Thyroid gland (tissue), 4 donors: ENCODE measurements at regions not wholly inside any gene's neighbourhood (a gene's known extent, or its start where the extent isn't known, plus 50 kb on each side); places are given as distances from the start of the nearest gene placed in this dataset.

Experiments used
- DNase-seq, 2 donors: peaks; one replicate each; pipeline ENCODE4 v3.0.0-alpha.2; 2019
- H3K27ac ChIP-seq, 3 donors: fragments of 200-600 bp; sonication (generic); 1 replicate in 2 of 3; 2 replicates in 1 of 3; pipeline ENCODE4 v1.5.1; 2016 to 2019; ENCODE audit warnings: mild to moderate bottlenecking in 1 of 3, moderate library complexity in 1 of 3
- H3K27me3 ChIP-seq: fragments of 200-600 bp; sonication (generic); one replicate; pipeline ENCODE4 v1.5.1; 2019
- H3K36me3 ChIP-seq, 2 donors: fragments of 200-600 bp; sonication (generic); one replicate each; pipeline ENCODE4 v1.5.1; 2016 to 2019
- H3K4me1 ChIP-seq, 2 donors: fragments of 200-600 bp; sonication (generic); one replicate each; pipeline ENCODE4 v1.5.1; 2017 to 2019
- H3K4me3 ChIP-seq, 3 donors: fragments of 200-600 bp; sonication (generic); replicated peaks in 1 of 3; 1 replicate in 2 of 3; 2 replicates in 1 of 3; pipeline ENCODE4 v1.5.1; 2016; ENCODE audit warnings: mild to moderate bottlenecking in 1 of 3
- H3K9me3 ChIP-seq: fragments of 200-600 bp; sonication (generic); one replicate; pipeline ENCODE4 v1.5.1; 2017
- POLR2A ChIP-seq, 2 donors: fragments of 450-650 bp; IDR thresholded peaks; one replicate each; pipeline ENCODE4 v1.6.1; 2017; ENCODE audit warnings: antibody characterized with exemption in 2 of 2, mild to moderate bottlenecking in 2 of 2, moderate library complexity in 1 of 2
- WGBS, 2 donors: methylation state at CpG; one replicate each; pipeline ENCODE4 v1.1.5; 2017; 5-methylcytosine and 5-hydroxymethylcytosine counted together
- intact Hi-C: fragments of 100-400 bp; cut with DNase I; formaldehyde crosslinking; loops from one replicate; pipeline ENCODE4 v1.15.1; 2023
- TF ChIP-seq, protein P1 (sequence below), 6 experiments: fragments of 200-600 bp in 3 of 6; fragments of 450-650 bp in 3 of 6; sonication (generic) in 3 of 6; IDR thresholded peaks; one replicate each; pipeline ENCODE4 v1.5.1; 2016 to 2019; ENCODE audit warnings: antibody characterized with exemption in 6 of 6, mild to moderate bottlenecking in 2 of 6, inconsistent platforms in 1 of 6, moderate library complexity in 1 of 6

DNA sequence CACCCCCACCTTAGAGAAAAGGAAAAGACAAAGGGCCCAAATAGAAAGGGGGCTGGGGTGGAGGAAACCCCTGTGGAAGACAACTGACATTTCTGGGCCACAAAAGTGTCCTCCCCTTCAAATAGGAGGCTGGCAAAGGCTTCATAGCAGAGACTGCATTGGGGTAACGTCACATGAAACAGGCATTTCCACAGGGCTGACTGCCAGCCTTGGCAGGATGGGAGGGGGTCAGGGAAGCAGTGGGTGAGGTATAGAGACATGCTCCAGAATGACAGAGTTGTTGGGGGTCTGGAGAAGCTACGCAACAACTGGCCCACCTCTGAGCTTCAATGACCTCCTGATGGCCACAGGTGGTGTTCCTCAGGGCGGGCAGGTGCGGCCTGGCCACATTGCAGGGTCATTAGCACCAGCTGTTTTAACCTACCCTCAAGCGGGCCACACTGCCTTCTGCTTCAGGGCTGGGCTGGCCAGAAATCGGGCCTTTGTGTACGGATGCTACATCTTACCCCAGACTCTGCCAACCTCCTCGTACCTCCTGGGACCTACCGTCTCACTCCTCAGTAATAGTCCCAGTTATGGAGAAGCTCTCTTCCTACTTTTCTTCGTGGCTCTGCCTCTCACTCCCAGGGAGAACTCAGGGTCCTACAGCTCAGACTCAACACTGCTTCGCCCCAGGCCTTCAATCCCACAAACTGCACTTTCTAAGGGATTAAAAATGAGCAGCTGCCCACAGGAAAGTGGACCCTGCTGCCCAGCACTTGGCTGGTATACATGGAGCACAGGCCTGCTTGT lies 160.0 kb upstream of the NCAM1 start:
- Histone ChIP-seq H3K27ac (no peak overlapping the region), H3K9me3 (no peaks in the 10 kb centered on the region), H3K36me3 (no peaks in the 10 kb centered on the region), H3K27me3 (no peaks in the 10 kb centered on the region), H3K4me1 (peaks cover 17 to 18% of the 10 kb centered on the region in 2 donors), H3K4me3 (no peak overlapping the region)
- whole genome bisulfite sequencing, 2 donors = 95 to 96% methylated on average over 11 of the region's 11 CpGs
- intact Hi-C loops = no loop called here
- TF ChIP-seq POLR2A (IDR thresholded peaks at IDR 0.05) = no peak
- TF ChIP-seq, protein P1, sequence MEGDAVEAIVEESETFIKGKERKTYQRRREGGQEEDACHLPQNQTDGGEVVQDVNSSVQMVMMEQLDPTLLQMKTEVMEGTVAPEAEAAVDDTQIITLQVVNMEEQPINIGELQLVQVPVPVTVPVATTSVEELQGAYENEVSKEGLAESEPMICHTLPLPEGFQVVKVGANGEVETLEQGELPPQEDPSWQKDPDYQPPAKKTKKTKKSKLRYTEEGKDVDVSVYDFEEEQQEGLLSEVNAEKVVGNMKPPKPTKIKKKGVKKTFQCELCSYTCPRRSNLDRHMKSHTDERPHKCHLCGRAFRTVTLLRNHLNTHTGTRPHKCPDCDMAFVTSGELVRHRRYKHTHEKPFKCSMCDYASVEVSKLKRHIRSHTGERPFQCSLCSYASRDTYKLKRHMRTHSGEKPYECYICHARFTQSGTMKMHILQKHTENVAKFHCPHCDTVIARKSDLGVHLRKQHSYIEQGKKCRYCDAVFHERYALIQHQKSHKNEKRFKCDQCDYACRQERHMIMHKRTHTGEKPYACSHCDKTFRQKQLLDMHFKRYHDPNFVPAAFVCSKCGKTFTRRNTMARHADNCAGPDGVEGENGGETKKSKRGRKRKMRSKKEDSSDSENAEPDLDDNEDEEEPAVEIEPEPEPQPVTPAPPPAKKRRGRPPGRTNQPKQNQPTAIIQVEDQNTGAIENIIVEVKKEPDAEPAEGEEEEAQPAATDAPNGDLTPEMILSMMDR (IDR thresholded peaks at IDR 0.05) = no peak
- DNase-seq = no peak

DNA sequence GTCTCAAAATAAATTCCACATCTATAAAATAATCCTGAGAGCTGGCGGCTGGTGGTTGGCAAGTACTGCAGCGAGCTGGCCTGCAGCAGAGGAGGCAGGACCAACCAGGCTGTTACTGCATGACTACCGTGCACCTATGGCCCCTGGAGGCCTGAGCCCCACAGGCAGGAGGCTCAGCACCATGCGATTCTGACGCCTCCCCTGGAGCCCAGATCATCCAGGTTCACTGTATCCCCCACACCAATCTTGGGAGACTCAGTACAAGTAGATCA lies 159.5 kb upstream of the NCAM1 start:
- no peak for DNase-seq
- Histone ChIP-seq H3K9me3 (no peaks in the 10 kb centered on the region), H3K4me3 (no peak overlapping the region), H3K27me3 (no peaks in the 10 kb centered on the region), H3K27ac (no peak overlapping the region), H3K36me3 (no peaks in the 10 kb centered on the region), H3K4me1 (peaks cover 12 to 13% of the 10 kb centered on the region in 2 donors)
- TF ChIP-seq, protein P1 (IDR thresholded peaks at IDR 0.05) = no peak
- TF ChIP-seq POLR2A (IDR thresholded peaks at IDR 0.05) = no peak
- intact Hi-C loops = no loop called here
- 50 to 77% methylated on average over 2 to 5 of the region's 5 CpGs for WGBS, 2 donors

DNA sequence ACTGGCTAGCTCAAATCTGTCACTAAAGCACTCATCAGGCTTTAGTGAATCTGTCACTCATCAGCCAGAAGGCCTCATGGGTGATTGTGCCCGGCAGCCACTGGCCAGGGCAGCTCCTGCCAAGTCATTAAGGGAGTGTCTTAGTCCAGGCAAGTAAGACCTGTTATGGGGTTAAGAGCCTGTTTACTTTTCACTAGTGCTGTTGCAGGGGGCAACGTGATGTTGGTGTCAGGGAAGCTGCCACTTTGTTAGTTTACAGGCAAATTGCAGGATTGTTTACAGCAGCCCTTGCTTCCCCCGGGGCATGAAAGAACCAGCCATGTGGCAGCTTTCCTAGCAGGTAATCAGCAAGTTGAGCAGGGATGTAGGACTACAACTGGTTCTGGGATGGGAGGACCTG lies 155.6 kb upstream of the NCAM1 start:
- H3K27me3 ChIP-seq = no peaks in the 10 kb centered on the region
- 16 to 21% methylated on average over 3 of the region's 3 CpGs for WGBS, 2 donors
- TF ChIP-seq, protein P1 (IDR thresholded peaks at IDR 0.05) = no peak
- intact Hi-C loops = no loop called here
- no peaks in the 10 kb centered on the region for H3K36me3 ChIP-seq
- DNase-seq = no peak
- H3K4me1 ChIP-seq = no peaks in the 10 kb centered on the region
- no peak overlapping the region for H3K4me3 ChIP-seq
- H3K9me3 ChIP-seq = no peaks in the 10 kb centered on the region
- no peak overlapping the region for H3K27ac ChIP-seq

DNA sequence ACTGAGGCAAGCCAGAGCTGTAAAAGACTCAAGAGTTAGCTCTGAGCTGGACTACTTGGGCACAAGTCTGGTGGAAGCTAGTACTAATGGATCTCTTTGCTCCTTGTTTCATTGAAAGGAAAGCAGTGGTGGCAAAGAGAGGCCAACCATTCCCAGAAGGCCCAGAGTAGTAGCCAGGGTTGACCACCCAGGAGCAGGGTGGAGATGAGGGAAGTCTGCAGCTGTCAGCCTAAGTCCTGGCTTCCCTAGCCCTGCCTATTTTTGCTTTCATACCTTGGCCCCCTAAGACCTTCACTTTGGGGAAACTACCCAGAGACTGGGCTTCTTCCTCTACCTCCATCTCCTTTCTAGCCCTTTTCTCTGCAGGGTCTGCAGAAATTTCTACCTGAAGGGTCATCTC lies 155.0 kb upstream of the NCAM1 start:
- intact Hi-C loops = no loop called here
- Histone ChIP-seq H3K27me3 (no peaks in the 10 kb centered on the region), H3K4me1 (no peaks in the 10 kb centered on the region), H3K9me3 (no peaks in the 10 kb centered on the region), H3K36me3 (no peaks in the 10 kb centered on the region), H3K4me3 (no peak overlapping the region), H3K27ac (no peak overlapping the region)
- DNase-seq = no peak
- no peak for TF ChIP-seq POLR2A (IDR thresholded peaks at IDR 0.05)
- TF ChIP-seq, protein P1 (IDR thresholded peaks at IDR 0.05) = no peak

DNA sequence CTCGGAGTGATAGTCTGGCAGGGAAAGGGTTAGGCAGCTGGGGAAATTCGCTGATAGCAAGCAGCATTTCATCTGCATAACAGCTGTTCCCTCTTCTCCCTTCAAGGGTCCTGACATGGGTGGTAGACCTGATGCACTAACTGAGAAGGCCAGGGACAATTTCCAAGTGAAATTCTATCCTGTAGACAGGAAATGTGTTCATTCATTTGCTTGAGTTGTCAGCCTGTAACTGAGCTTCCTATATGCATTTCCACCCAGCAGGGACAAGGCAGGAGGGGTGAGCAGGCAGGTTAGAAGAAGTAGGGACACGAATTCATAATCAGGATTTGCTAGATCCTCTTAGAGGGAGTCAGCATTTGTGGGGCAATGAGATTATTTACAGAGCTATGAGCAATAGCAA lies 154.3 kb upstream of the NCAM1 start:
- Histone ChIP-seq H3K4me3 (no peak overlapping the region), H3K9me3 (no peaks in the 10 kb centered on the region), H3K27me3 (no peaks in the 10 kb centered on the region), H3K4me1 (no peaks in the 10 kb centered on the region), H3K36me3 (no peaks in the 10 kb centered on the region), H3K27ac (no peak overlapping the region)
- DNase-seq = no peak
- intact Hi-C loops = no loop called here
- TF ChIP-seq POLR2A (IDR thresholded peaks at IDR 0.05) = no peak
- TF ChIP-seq, protein P1 (IDR thresholded peaks at IDR 0.05) = no peak
- 37 to 40% methylated on average over 3 of the region's 3 CpGs for WGBS, 2 donors
